ENCODE measurements at regions not wholly inside any gene's neighbourhood (a gene's known extent, or its start where the extent isn't known, plus 50 kb on each side); places are given as distances from the start of the nearest gene placed in this dataset.

DNA sequence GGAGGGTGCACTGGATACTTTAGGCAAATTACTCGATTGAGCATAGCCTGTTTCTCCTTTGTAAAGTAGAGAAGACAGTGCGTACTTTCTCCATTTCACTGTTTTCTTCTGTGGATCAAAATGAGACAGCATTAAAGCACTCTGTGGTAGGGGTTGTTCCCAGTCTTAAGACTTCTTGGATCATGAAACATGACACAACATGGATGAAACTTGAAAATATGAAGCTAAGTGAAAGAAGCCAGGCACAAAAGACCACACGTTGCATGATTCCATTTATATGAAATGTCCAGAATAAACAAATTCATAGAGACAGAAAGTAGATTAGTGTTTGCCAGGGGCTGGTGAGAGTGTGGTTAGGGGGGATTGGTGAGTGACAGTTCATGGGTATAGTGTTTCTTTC is 61.8 kb upstream of the MED9 start:
- TF ChIP-seq SUZ12 (IDR thresholded peaks at IDR 0.05; ENCODE audit: extremely low read depth, insufficient read depth, insufficient read length): no peak
- TF ChIP-seq ZNF274 (IDR thresholded peaks at IDR 0.05; ENCODE audit: low read depth, low read length): no peak
